Hepatocyte (in vitro differentiated cells): ENCODE measurements at regions not wholly inside any gene's neighbourhood (a gene's known extent, or its start where the extent isn't known, plus 50 kb on each side); places are given as distances from the start of the nearest gene placed in this dataset.

Experiments used
- CTCF ChIP-seq: fragments of 200-600 bp; sonication (generic); IDR thresholded peaks from 2 replicates; pipeline ENCODE4 v1.5.1; 2016; ENCODE audit warnings: antibody characterized with exemption, mild to moderate bottlenecking; ENCODE audit not compliant: poor library complexity
- EZH2 ChIP-seq: fragments of 200-600 bp; sonication (generic); IDR thresholded peaks from 2 replicates; pipeline ENCODE4 v1.6.1; 2016; ENCODE audit warnings: antibody characterized with exemption, mild to moderate bottlenecking, borderline replicate concordance

DNA sequence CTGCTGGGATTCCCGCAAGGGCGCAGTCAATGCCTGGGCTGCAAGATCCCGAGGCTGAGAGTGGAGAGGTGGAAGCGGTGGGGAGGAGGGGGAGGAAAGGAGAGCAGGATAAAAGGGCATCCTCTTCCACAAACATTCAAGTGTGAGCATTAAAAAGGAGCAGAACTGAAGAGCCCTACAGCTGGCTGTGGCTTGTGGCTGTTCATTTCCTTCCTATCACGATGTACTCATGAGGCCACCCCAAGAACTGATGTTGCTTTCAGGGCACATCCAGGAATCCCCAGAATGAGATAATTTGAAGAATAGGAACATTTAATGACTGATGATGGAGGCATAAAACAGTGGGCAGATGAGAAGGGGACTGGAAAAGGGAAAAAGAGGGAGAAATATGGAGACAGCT, 230.8 kb upstream of the SMIM21 start:
- TF ChIP-seq CTCF: no peak
- TF ChIP-seq EZH2: no peak
